ENCODE measurements at regions not wholly inside any gene's neighbourhood (a gene's known extent, or its start where the extent isn't known, plus 50 kb on each side); places are given as distances from the start of the nearest gene placed in this dataset.
A peak's percentile ranks its signal among the peaks of the same experiment; 100 is the strongest.

DNA sequence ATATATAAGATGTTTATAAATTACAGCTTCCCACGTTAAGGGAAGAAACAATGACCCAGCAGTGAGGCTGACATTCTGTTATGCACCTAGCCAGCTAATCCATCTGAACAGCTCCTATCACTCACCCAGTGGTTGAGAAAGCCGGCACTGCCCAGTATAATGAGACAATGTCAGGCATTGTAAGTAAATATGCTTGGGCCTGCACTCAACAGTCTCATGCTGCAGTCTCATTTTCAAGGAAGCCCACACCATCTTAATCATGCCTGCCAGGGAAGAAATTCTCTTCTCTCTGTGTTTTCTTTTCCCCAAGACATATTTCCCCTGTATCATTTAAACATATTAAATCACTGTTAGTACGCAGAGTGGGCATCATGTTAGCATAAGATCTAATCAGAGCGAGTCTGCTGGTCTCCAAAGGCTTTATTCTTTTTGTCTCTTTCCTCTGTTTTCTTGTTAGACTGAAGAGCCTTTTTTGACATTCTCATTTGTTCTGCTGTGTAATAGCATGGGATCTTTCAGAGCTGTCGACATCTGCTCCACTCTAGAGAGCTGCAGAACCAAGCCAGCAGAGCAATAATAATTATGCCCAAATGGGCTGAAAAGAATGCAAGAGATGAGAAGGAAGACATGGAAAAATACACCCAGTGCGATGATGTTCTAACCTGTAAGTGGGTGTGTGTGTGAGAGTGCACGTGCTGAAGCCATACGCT is 67.6 kb upstream of the SLC22A15 start:
- Histone ChIP-seq H3K4me1 (replicated peaks) (no peaks in the 10 kb centered on the region), H3K4me3 (no peak overlapping the region), H3K36me3 (no peaks in the 10 kb centered on the region), H3K27ac (no peak overlapping the region), H3K27me3 (replicated peaks; ENCODE audit: insufficient read depth) (no peaks in the 10 kb centered on the region), H3K9me3 (no peaks in the 10 kb centered on the region)
- 70% methylated on average over 8 of the region's 8 CpGs for WGBS
- no peak for DNase-seq (ENCODE audit: low spot score)
- TF ChIP-seq POLR2AphosphoS5 (IDR thresholded peaks at IDR 0.05) (no peak), POLR2A (IDR thresholded peaks at IDR 0.05) (no peak)
- TF ChIP-seq, protein P1, sequence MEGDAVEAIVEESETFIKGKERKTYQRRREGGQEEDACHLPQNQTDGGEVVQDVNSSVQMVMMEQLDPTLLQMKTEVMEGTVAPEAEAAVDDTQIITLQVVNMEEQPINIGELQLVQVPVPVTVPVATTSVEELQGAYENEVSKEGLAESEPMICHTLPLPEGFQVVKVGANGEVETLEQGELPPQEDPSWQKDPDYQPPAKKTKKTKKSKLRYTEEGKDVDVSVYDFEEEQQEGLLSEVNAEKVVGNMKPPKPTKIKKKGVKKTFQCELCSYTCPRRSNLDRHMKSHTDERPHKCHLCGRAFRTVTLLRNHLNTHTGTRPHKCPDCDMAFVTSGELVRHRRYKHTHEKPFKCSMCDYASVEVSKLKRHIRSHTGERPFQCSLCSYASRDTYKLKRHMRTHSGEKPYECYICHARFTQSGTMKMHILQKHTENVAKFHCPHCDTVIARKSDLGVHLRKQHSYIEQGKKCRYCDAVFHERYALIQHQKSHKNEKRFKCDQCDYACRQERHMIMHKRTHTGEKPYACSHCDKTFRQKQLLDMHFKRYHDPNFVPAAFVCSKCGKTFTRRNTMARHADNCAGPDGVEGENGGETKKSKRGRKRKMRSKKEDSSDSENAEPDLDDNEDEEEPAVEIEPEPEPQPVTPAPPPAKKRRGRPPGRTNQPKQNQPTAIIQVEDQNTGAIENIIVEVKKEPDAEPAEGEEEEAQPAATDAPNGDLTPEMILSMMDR (IDR thresholded peaks at IDR 0.05): no peak
- intact Hi-C loops (cut with DNase I): no loop called here

DNA sequence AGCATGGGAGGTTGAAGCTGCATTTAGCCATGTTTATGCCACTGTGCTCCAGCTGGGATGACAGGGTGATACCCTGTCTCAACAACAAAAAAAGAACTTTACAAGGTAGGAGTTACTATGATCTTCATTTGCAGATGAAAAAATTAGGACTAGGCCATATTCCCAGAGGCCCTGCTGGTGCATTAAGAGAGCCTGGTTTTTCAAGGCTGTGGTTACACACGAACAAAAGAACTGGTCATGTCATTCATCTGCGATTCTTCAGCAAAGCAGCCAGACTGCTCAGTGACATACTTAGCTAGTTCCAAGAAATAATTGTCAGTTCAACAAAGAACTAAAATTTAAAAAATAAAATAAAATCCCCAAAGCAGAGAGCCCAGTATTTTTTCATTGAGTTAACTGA is 66.1 kb upstream of the SLC22A15 start:
- DNase-seq (ENCODE audit: low spot score): no peak
- 84% methylated on average over 2 of the region's 2 CpGs for WGBS
- Histone ChIP-seq H3K4me3 (no peak overlapping the region), H3K27ac (no peak overlapping the region), H3K9me3 (no peaks in the 10 kb centered on the region), H3K36me3 (no peaks in the 10 kb centered on the region), H3K4me1 (replicated peaks) (no peaks in the 10 kb centered on the region), H3K27me3 (replicated peaks; ENCODE audit: insufficient read depth) (no peaks in the 10 kb centered on the region)
- intact Hi-C loops (cut with DNase I): no loop called here
- TF ChIP-seq, protein P1 (IDR thresholded peaks at IDR 0.05): no peak
- TF ChIP-seq POLR2AphosphoS5 (IDR thresholded peaks at IDR 0.05) (no peak), POLR2A (IDR thresholded peaks at IDR 0.05) (no peak)

DNA sequence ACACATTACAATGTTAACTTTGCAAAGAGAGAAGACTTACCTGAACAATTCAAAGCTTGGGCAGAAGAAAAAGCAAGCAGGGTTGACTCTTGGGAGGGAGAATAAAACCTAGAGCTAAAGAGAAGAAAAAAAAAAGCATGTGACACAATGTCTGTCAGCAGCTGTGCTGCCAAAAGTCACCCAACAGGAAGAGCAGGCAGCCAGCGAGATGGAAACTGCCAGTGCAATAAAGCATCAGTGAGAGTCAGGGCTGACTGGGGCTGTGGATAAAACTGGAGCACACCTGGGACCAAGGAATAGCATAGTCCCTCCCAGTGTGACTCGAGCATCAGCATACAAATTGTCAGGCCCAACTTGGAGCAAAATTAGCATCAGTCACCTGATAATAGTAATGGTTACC is 65.0 kb upstream of the SLC22A15 start:
- Histone ChIP-seq H3K4me3 (no peak overlapping the region), H3K27me3 (replicated peaks; ENCODE audit: insufficient read depth) (no peaks in the 10 kb centered on the region), H3K9me3 (no peaks in the 10 kb centered on the region), H3K27ac (no peak overlapping the region), H3K4me1 (replicated peaks) (no peaks in the 10 kb centered on the region), H3K36me3 (no peaks in the 10 kb centered on the region)
- intact Hi-C loops (cut with DNase I): no loop called here
- WGBS: 14% methylated on average over 2 of the region's 2 CpGs
- peak; percentile 69 for TF ChIP-seq POLR2AphosphoS5 (IDR thresholded peaks at IDR 0.05)
- TF ChIP-seq POLR2A (IDR thresholded peaks at IDR 0.05): no peak
- peak; percentile 33 for DNase-seq (ENCODE audit: low spot score)

DNA sequence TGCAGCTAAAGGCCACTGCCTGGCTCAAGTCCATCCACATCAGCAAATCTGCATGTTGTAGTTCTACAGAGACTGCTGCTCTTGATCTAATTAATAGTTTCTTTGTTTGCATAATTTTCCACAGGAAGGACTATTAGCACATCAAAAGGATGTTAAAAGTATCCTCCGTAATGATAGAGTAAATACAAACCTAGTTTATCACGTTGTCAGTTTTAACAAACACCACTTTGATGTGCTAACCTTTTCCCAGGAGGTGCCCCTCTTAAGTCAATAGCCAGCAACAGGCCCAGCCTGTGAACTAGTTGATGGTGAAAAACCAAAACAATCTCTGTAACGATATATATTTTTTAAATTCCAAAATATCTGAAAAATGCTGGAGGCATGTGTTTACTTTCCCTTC is 64.2 kb upstream of the SLC22A15 start:
- DNase-seq (ENCODE audit: low spot score): no peak
- no peak overlapping the region for H3K4me3 ChIP-seq
- intact Hi-C loops (cut with DNase I): no loop called here
- TF ChIP-seq POLR2AphosphoS5 (IDR thresholded peaks at IDR 0.05) (no peak), POLR2A (IDR thresholded peaks at IDR 0.05) (no peak)
- TF ChIP-seq, protein P1 (IDR thresholded peaks at IDR 0.05): no peak
- 41% methylated on average over 3 of the region's 3 CpGs for WGBS
- no peak overlapping the region for H3K27ac ChIP-seq
- H3K4me1 ChIP-seq (replicated peaks): no peaks in the 10 kb centered on the region
- no peaks in the 10 kb centered on the region for H3K9me3 ChIP-seq
- no peaks in the 10 kb centered on the region for H3K36me3 ChIP-seq
- no peaks in the 10 kb centered on the region for H3K27me3 ChIP-seq (replicated peaks; ENCODE audit: insufficient read depth)

DNA sequence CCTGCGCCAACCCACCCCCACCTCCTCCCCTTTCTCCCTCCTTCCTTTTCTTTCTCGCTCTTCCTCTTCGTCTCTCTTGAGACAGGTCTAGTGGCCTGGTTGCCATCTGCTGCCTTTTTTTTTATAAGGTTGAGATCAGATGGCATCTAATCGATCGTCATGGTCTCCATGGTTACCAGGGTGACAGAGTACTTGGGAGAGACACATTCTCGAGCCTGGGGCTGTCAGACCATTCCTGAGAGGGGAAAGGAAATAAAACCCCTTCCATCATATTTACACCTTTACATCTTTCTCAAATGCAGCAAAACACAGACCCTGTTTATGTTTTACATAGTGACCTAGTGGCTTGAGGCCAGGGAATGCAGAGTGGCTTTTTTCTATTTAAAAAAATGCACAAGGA is 53.5 kb upstream of the SLC22A15 start:
- H3K27ac ChIP-seq: no peak overlapping the region
- DNase-seq (ENCODE audit: low spot score): no peak
- no peaks in the 10 kb centered on the region for H3K9me3 ChIP-seq
- intact Hi-C loops (cut with DNase I): no loop called here
- TF ChIP-seq, protein P1 (IDR thresholded peaks at IDR 0.05): no peak
- no peak for TF ChIP-seq POLR2A (IDR thresholded peaks at IDR 0.05)
- H3K4me1 ChIP-seq (replicated peaks): no peaks in the 10 kb centered on the region
- WGBS: 53% methylated on average over 6 of the region's 6 CpGs
- no peaks in the 10 kb centered on the region for H3K36me3 ChIP-seq
- no peaks in the 10 kb centered on the region for H3K27me3 ChIP-seq (replicated peaks; ENCODE audit: insufficient read depth)
- H3K4me3 ChIP-seq: no peak overlapping the region

All from prostate gland (tissue), 2 donors.